IMR-90 (cell line): ENCODE measurements at regions not wholly inside any gene's neighbourhood (a gene's known extent, or its start where the extent isn't known, plus 50 kb on each side); places are given as distances from the start of the nearest gene placed in this dataset.

Experiments used
- CHD1 ChIP-seq: IDR thresholded peaks from 2 replicates; pipeline ENCODE4 v1.6.1; 2012; ENCODE audit warnings: low read depth, low read length, improper control_type of control experiment
- CTCF ChIP-seq: conservative IDR thresholded peaks from 2 replicates; pipeline ENCODE4 v1.5.1; 2012; ENCODE audit warnings: mild to moderate bottlenecking, low read depth, low read length, improper control_type of control experiment
- ELK1 ChIP-seq: fragments of 150-350 bp; IDR thresholded peaks from 2 replicates; pipeline ENCODE4 v1.6.1; 2016; ENCODE audit warnings: low read depth, mild to moderate bottlenecking, low read length, moderate library complexity, borderline replicate concordance
- MAFK ChIP-seq: IDR thresholded peaks from 2 replicates; pipeline ENCODE4 v1.6.1; 2012; ENCODE audit warnings: low read depth, low read length, improper control_type of control experiment
- POLR2A ChIP-seq: IDR thresholded peaks from 2 replicates; pipeline ENCODE4 v1.6.1; 2012; ENCODE audit warnings: mild to moderate bottlenecking, low read depth, low read length
- RAD21 ChIP-seq: IDR thresholded peaks from 2 replicates; pipeline ENCODE4 v1.6.1; 2012; ENCODE audit warnings: low read length, improper control_type of control experiment
- RCOR1 ChIP-seq: IDR thresholded peaks from 2 replicates; pipeline ENCODE4 v1.6.1; 2012; ENCODE audit warnings: mild to moderate bottlenecking, low read length, improper control_type of control experiment; ENCODE audit not compliant: insufficient replicate concordance
- RFX5 ChIP-seq: IDR thresholded peaks from 2 replicates; pipeline ENCODE4 v1.8.0; 2012; ENCODE audit warnings: low read depth, mild to moderate bottlenecking, low read length, moderate library complexity
- SMC3 ChIP-seq: fragments of 150-350 bp; IDR thresholded peaks from 2 replicates; pipeline ENCODE4 v1.6.1; 2016; ENCODE audit warnings: low read depth, mild to moderate bottlenecking, antibody characterized with exemption, low read length, moderate library complexity
- USF2 ChIP-seq: fragments of 150-350 bp; IDR thresholded peaks from 2 replicates; pipeline ENCODE4 v1.6.1; 2017; ENCODE audit warnings: mild to moderate bottlenecking, antibody characterized with exemption, low read length, low read depth

GRCh38 chr3:152205097-152205593, 63.6 kb upstream of the MBNL1 start:
- TF ChIP-seq CTCF, result no peak
- TF ChIP-seq RFX5, result no peak
- TF ChIP-seq ELK1, result no peak
- TF ChIP-seq MAFK, result no peak
- TF ChIP-seq USF2, result no peak
- TF ChIP-seq RAD21, result no peak
- no peak for TF ChIP-seq POLR2A
- no peak for TF ChIP-seq RCOR1
- no peak for TF ChIP-seq CHD1
- TF ChIP-seq SMC3, result no peak
